ENCODE measurements at regions not wholly inside any gene's neighbourhood (a gene's known extent, or its start where the extent isn't known, plus 50 kb on each side); places are given as distances from the start of the nearest gene placed in this dataset.

GRCh38 chrX:110462957-110463356 is 104.3 kb downstream of the RTL9 start:
- no peaks in the 10 kb centered on the region for H3K9me3 ChIP-seq (ENCODE audit: low read length)
- H3K4me1 ChIP-seq (ENCODE audit: insufficient read depth, low read length, severe bottlenecking): no peaks in the 10 kb centered on the region
- no peak overlapping the region for H3K4me3 ChIP-seq (ENCODE audit: low read depth, low read length, poor library complexity, severe bottlenecking)
- no peaks in the 10 kb centered on the region for H3F3A ChIP-seq (ENCODE audit: insufficient read depth, low read length)
- no peak overlapping the region for H2AFZ ChIP-seq (ENCODE audit: low read length)
- TF ChIP-seq CTCF (IDR thresholded peaks at IDR 0.05; ENCODE audit: low read length) (no peak), EZH2 (IDR thresholded peaks at IDR 0.05; ENCODE audit: borderline replicate concordance, low read length) (no peak)
- no peaks in the 10 kb centered on the region for H3K9me2 ChIP-seq (ENCODE audit: low read depth, low read length)
- no peak overlapping the region for H3K27ac ChIP-seq (ENCODE audit: low read depth, low read length, poor library complexity, severe bottlenecking)
- no peaks in the 10 kb centered on the region for H3K79me2 ChIP-seq (ENCODE audit: insufficient read depth, low read length)
- H3K36me3 ChIP-seq (ENCODE audit: insufficient read depth, low read length): no peaks in the 10 kb centered on the region
- H4K20me1 ChIP-seq (ENCODE audit: insufficient read depth, low read length): no peaks in the 10 kb centered on the region
- H3K4me2 ChIP-seq (ENCODE audit: low read length): no peak overlapping the region
- no peak overlapping the region for H3K9ac ChIP-seq (ENCODE audit: low read length)
- H3K27me3 ChIP-seq (ENCODE audit: insufficient read depth, low read length): no peaks in the 10 kb centered on the region

- Histone ChIP-seq H3K9ac (ENCODE audit: low read length) (no peak overlapping the region), H3K4me3 (ENCODE audit: low read depth, low read length, poor library complexity, severe bottlenecking) (no peak overlapping the region), H3K27ac (ENCODE audit: low read depth, low read length, poor library complexity, severe bottlenecking) (no peak overlapping the region), H3F3A (ENCODE audit: insufficient read depth, low read length) (no peaks in the 10 kb centered on the region), H2AFZ (ENCODE audit: low read length) (no peak overlapping the region), H4K20me1 (ENCODE audit: insufficient read depth, low read length) (no peaks in the 10 kb centered on the region), H3K4me1 (ENCODE audit: insufficient read depth, low read length, severe bottlenecking) (no peaks in the 10 kb centered on the region), H3K4me2 (ENCODE audit: low read length) (no peak overlapping the region), H3K36me3 (ENCODE audit: insufficient read depth, low read length) (no peaks in the 10 kb centered on the region), H3K9me2 (ENCODE audit: low read depth, low read length) (no peaks in the 10 kb centered on the region), H3K27me3 (ENCODE audit: insufficient read depth, low read length) (no peaks in the 10 kb centered on the region), H3K79me2 (ENCODE audit: insufficient read depth, low read length) (no peaks in the 10 kb centered on the region), H3K9me3 (ENCODE audit: low read length) (no peaks in the 10 kb centered on the region)
- TF ChIP-seq CTCF (IDR thresholded peaks at IDR 0.05; ENCODE audit: low read length) (no peak), EZH2 (IDR thresholded peaks at IDR 0.05; ENCODE audit: borderline replicate concordance, low read length) (no peak)
Measured at GRCh38 chrX:110466790-110467189, 108.1 kb downstream of the RTL9 start.

GRCh38 chrX:110472265-110472664 is 113.6 kb downstream of the RTL9 start:
- H3K36me3 ChIP-seq (ENCODE audit: insufficient read depth, low read length): no peaks in the 10 kb centered on the region
- H3K9ac ChIP-seq (ENCODE audit: low read length): no peak overlapping the region
- H3K79me2 ChIP-seq (ENCODE audit: insufficient read depth, low read length): no peaks in the 10 kb centered on the region
- no peak overlapping the region for H3K27ac ChIP-seq (ENCODE audit: low read depth, low read length, poor library complexity, severe bottlenecking)
- no peaks in the 10 kb centered on the region for H3F3A ChIP-seq (ENCODE audit: insufficient read depth, low read length)
- no peak overlapping the region for H3K4me3 ChIP-seq (ENCODE audit: low read depth, low read length, poor library complexity, severe bottlenecking)
- H2AFZ ChIP-seq (ENCODE audit: low read length): no peak overlapping the region
- no peaks in the 10 kb centered on the region for H3K4me1 ChIP-seq (ENCODE audit: insufficient read depth, low read length, severe bottlenecking)
- no peaks in the 10 kb centered on the region for H3K27me3 ChIP-seq (ENCODE audit: insufficient read depth, low read length)
- no peaks in the 10 kb centered on the region for H4K20me1 ChIP-seq (ENCODE audit: insufficient read depth, low read length)
- no peaks in the 10 kb centered on the region for H3K9me2 ChIP-seq (ENCODE audit: low read depth, low read length)
- H3K9me3 ChIP-seq (ENCODE audit: low read length): no peaks in the 10 kb centered on the region
- no peak for TF ChIP-seq EZH2 (IDR thresholded peaks at IDR 0.05; ENCODE audit: borderline replicate concordance, low read length)
- TF ChIP-seq CTCF (IDR thresholded peaks at IDR 0.05; ENCODE audit: low read length): no peak
- no peak overlapping the region for H3K4me2 ChIP-seq (ENCODE audit: low read length)
